ENCODE measurements at regions not wholly inside any gene's neighbourhood (a gene's known extent, or its start where the extent isn't known, plus 50 kb on each side); places are given as distances from the start of the nearest gene placed in this dataset.
"Not testable (repeated sequence)": the region's sequence is repeated elsewhere in the genome, so short reads cannot be mapped to it uniquely, and the experiment has no call there.

DNA sequence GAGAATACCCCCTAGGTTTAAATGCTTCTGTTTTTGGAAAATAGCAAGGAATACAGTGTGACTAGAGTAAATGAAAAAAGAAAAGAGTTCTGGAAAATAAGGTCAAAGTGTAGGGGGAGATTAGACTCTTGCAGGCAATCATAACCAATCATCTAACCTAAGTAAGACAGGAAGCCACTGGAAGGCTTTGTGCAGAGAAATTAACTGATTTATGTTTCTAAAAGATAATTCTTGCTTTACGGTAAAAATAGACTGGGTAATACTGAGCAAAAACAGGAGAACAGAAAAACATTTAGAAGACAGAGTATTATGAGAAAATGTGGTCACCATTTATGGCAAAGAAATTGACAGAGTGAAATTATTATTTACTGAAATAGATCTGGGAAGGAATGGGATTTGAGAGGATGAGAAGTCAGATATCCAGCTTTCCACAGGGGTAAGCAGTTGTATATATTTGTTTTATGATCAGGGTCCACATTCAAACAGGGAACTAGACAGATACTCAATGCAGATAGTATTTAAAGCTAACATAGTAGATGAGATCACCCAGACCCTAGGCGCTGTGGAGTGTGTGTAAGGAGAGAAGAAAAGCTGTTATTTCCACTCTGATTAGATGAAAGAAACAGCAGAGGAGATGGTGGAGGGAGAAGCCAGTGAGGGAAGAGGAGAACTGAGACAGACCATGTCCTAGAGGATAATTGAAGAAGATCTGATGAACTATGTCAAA lies 1225.3 kb downstream of the CDH11 start:
- DNase-seq, result no peak

DNA sequence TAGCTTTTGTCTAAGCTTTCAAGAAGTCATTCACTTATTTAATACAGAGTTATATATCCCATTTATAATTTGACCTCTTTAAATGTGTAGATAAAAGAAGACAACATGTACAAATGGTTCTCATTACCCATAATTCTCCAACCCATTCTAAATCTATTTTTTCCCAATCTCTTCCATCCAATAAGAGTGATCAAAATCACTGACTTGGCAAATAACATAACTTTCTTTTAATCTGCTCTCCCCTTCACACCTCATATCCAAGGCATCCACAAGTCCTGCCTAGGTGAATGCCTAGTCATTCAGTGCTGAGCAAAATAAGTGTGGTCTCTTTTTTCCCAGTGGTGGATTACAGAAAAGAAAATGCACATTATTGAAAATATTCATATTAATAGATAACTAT lies 1231.1 kb downstream of the CDH11 start:
- DNase-seq, result no peak

DNA sequence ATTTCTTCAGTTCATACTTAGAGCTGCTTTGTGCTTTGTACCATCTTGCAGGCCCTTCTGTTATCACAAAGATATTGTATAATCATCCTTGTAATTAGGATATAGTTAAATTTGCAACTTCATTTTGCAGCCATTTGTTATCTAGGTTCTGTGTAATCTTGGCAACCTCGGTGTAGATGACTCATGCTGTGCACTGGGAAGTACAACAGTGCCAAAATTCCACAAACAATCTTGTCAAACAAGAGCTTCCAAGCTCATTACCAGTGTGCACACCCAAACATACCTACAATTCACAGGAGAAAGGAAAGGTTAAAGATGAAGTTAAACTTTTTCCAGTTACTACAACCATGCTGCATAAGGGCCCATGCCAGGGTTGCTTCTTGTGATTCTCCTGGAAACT lies 1231.8 kb downstream of the CDH11 start:
- no peak for DNase-seq

DNA sequence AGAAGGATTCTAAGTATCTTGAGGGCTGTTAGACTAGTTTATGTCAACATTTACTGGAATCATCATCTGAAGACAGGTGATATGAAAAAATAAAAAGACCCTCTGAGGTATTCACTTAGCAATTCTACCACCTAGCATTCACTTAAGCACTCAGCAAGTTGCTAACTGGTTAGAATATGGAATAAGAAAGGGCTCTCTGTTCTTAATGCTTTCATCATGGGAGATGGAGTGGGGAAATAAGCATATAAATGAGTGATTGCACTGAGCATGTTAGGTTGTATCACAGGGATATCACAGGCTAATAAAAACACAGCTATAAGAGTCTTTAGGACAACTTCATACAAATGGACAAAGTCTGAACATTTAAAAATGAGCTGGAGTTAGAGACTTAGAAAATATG lies 1238.8 kb downstream of the CDH11 start:
- no peak for DNase-seq

DNA sequence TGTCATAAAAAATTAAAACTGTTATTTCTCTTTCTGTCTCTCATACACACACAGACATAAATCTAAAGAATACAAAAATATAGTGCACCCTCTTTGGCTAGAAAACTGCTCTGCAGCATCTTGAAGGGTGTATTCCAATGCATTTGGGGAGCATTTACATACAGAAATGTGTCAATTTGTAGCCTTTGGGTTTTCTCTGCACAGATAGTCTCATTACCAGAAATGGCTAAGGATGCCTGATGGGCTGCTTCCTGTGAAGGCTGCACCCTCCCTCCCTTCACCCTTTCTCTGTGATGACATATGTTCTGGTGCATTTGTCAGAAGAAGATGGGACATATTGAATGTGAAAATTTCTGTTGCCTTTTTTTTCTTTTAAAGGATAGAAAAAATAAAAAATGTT lies 1239.3 kb downstream of the CDH11 start:
- no peak for DNase-seq

DNA sequence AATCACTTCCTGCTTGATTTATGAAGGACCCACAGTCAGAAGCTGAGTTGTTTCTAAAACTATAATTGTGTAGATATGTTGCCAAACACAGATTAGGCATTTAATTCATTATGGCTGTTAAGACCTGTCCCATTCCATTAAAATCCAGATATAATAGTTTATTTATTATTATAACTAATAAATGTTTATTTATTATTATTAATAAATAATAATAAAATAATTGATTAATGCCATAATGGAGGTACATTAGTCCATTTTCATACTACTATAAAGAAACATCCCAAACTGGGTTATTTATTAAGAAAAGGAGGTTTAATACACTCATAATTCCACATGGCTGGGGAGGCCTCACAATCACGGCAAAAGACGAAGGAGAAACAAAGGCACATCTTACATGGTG lies 1240.9 kb downstream of the CDH11 start:
- DNase-seq, result no peak

DNA sequence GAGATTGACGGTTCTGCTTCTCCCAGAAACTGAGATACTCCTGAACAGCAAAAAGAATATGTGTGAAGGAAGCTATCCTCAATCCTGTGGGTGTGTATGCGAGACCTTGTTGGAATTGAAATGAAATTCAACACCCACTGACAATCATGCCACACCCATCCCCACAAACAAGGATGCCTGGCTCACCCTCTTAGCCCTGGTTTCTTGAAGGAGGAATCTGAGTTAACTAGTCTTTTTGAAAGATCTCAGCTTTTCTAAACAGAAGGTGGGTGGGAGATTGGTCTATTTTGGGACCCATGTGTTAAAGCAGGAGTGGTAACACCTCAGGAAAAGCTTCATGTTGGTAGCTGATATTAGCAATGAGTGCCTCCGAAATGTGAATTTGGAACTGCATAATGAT lies 1244.5 kb downstream of the CDH11 start:
- no peak for DNase-seq

DNA sequence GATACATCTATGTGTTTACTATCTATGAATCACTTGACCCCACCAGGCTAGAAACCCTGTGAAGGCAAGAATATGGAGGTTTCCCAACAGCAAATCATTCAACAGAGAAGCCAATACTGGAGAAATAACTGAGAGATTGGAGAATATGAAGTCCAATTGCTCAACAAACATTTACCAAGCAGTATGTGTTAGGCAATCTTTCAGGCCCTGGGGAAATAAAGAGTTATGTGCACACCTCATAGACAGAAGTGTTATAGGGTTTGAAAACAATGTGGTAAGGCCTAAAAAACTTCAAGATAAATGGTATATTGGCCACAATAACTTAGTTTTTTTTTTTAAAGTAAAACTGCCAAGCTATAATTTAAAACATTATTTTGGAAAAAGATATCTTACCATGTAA lies 1245.8 kb downstream of the CDH11 start:
- DNase-seq, result no peak

DNA sequence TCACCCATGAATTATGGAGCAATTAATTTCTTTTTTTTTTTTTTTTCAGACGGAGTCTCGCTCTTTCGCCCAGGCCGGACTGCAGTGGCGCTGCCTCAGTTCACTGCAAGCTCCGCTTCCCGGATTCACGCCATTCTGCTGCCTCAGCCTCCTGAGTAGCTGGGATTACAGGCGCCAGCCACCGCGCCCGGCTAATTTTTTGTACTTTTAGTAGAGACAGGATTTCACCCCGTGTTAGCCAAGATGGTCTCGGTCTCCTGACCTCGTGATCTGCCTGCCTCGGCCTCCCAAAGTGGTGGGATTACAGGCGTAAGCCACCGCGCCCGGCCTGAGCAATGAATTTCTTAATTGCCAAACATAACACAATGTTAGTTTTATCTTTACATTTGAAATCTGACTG lies 1261.2 kb downstream of the CDH11 start:
- not testable (repeated sequence) for DNase-seq

DNA sequence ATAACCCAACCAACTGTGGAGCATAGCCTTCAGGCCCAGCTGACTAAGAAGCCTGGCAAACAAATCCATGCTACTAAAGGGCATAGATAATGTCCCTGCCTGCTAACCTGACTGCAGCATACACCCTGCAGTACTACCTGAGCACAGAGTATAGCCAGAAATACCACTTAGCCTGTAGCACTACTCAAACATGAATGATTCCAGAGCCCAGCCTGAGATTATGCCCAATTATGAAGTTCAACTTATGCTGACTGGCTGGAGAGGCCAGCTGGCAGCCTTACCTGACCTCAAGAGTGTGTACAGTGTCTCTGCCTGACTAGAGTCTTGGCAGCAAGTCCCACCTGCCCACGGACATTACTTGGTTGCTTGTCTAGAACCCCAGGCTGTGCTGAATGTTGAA lies 1265.3 kb downstream of the CDH11 start:
- DNase-seq, result no peak

DNA sequence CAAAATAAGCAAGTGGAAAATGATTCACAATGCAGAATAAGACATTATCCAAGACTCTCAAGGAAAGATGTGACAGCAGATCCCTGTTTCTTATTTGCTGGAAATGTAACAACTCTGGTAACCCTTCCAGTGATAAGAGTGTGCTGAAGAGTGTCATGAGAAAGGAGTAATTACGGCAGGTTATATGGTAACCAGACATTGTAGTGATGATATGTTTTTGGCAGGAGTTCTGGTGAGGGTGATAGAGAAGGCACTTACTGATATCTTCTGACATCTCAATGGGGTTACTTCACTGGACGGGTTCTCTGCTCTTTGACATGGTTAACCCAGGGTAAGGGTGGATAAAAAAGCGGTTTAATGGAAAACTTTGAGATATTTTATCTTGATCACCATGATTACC lies 1270.9 kb downstream of the CDH11 start:
- DNase-seq, result no peak

DNA sequence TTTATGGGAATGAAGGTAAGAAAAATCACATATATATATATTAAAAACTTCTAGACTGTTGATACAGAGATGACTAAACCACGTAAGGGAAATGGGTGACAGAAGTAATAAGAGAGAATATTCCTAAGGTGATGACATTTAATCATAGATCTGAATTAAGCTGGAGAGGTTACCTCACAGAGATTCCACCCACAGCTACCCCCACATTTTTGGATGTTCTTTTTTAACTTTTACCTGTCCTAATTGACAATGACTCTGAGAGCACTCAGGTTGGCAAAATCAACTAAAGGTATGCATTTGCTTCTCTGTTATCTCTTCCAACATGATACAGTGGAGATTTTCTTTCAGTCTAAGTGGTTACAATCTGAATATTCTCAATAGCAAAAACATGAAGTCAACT lies 1280.6 kb downstream of the CDH11 start:
- no peak for DNase-seq

DNA sequence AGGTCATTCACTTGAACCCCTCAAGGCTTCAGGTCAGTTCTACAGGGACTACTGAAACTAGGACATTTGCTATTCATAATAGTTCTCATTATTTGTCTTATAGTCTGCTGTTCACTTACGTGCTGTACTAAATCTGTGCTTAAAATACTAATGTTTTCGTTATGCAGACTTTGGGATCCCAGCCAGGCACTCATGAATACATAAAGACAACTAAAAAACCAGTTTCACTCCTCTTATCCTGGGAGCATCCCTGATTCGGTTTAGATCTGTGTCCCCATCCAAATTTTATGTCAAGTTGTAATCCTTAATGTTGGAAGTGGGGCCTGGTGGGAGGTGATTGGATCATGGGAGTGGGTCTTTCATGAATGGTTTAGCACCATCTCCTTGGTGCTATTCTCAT lies 1291.8 kb downstream of the CDH11 start:
- DNase-seq, result no peak

DNA sequence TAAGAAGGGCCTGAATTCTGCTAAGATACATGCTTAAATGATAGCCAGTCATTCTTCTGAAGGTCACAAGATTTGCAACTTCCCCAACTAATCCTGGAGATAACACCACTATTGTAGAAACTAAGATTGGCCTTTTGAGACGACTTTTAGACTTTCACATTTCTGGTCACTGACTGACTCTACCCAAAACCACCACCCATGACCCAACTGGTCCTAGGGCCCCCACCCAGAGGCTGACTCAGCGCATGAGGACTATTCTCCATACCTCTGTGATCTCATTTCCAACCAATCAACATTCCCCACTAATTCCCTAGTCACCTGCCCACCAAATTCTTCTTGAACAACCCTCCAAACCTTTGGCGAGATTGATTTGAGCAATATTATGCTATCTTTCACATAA lies 1299.0 kb downstream of the CDH11 start:
- DNase-seq, result no peak

DNA sequence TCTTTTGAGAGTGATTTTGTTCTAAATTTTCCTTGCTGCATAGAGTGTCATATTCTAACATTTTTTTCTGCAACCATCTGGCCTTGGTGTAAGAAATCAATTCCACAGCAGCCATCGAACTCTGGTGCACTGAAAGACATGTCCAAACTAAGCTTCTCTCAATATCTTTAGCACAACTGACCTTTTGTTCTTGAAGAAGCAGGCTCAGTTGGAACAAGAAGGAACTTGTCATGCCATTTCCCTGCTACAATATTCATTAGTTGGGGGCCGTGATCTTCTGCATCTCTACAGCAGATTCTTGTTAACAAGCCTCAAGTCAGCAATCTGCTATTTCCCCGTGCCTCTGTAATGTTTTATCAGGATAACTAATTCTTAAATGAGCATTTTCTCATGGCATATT lies 1305.6 kb downstream of the CDH11 start:
- DNase-seq, result no peak

DNA sequence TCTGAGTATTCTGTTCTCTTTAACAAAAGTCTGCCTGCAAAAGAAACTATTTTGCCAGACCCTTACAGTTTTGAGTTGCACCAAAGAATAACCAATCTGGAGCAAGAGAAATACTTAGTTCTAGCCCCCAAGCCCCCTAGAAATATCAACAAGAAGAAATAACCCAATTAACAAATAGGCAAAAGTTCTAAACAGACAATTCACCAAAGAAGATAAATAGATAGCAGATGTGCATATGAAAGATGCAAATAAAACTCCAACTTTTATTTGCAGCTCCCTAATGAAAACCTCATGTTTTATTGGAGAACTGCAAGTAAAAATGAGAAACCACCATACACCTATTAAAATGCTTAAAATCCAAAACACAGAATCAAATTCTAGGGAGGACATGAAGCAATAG lies 1308.0 kb downstream of the CDH11 start:
- no peak for DNase-seq

DNA sequence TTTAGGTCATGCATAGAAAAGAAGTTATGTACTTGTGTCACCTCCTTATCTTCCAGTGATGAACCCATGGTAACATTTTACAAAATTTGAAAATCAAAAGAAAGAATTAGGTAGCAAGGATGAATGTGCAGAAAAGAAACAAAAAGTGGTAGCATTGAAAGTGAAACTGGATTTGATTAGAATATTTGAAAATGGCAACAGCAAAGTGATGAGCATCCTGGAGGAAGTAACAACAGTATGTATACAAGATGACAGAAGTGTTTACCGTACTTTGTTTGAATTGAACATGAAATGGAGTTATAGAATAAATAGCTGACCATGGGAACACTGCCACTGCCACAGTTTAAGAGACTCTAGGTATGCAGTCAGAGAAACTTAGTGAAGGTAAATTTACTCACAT lies 1313.1 kb downstream of the CDH11 start:
- DNase-seq, result no peak

DNA sequence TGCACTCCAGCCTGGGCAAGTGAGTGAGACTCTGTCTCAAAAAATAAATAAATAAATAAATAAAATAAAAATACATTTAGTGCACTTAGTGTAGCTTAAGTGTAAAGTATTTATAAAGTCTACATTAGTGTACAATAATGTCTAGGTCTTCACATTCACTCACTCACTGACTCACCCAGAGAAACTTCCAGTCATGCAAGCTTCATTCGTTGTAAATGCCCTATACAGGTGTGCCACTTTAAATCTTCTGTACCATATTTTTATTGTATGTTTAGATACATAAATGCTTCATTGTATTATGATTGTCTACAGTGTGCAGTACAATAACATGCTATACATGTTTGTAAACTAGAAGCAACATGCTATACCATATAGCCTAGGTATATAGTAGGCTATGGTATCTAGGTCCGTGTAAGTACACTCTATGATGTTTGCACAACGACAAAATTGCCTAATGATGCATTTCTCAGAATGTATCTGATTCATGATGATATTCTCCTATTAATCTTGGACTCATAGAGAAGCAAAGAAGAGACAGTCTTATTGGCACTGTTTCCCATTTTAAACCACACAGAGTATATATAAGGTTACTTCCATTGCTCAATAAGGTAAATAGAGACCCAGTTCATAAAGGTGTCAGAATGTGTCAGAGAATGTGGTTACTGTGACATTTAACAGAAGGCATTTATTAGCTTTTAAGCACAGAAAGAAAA lies 1314.9 kb downstream of the CDH11 start:
- no peak for DNase-seq

DNA sequence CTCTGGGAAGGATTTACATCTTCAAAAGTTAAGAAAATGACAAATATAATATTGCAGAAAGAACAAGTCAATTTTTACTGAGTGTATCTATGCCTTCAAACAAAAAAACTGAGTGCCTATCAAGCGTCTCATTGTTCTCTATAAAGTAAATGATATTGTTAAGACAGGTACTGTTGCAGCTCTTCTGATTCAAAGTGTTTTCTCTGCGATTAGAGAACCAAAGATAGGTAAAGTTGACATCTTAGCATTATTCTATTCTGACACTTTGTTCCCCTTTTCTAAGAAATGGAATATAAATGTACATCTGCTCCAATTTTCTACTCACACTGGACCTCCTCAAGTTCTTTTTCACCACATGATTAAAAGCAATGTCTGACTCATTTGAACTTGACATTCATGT lies 1317.7 kb downstream of the CDH11 start:
- DNase-seq, result no peak

DNA sequence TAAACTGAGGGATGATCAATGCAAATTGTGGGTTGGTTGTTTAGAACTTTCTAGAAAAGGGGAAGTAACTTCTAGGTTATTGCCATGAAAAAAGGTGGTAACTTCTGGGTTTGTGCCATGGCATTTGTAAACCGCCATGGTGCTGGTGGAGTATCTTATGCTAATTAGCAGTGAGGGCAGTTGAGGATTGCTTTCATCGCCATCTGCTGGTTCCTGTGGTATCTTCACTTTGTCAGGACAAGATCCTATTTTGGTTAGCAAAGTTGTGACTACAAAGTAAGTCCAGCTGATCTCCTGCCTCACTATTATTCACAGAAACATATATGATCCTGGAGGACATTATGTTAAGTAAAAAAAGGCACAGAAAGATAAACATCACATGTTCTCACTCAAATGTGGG lies 1332.3 kb downstream of the CDH11 start:
- no peak for DNase-seq

DNA sequence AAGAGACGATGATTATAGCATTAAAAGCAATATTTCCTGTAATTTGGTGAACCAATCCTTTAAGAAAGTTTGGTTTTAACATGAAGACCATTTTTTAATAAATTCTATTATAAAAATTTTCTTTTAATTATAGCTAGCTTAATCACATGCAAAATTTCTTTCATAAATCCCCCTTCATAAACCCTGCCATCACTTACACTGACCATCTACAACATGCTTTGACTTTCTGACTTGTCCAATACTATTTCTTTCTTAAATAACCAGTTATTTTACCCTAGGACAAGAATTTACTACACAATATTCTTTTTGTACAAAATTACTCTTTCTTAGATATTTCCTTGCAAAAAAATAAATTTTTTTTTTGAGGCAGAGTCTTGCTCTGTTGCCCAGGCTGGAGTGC lies 1334.8 kb downstream of the CDH11 start:
- no peak for DNase-seq

DNA sequence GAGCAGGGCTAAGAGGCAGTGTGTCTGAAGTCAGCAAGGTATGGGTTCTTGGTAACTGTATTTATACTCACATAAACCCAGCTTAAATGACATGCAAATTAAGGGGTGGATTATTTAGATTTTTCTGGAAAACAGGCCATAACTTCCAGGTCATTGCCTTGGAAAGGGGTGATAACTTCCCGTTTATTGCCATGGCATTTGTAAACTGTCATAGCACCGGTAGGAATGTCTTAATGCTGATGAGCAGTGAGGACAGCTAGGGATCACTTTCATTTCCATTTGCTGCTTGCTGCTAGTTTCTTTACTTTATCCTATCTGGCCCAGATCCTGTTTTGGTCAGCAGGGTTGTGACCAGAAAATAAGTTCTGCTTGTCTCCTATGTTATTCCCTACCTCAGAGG lies 1336.7 kb downstream of the CDH11 start:
- DNase-seq, result no peak

DNA sequence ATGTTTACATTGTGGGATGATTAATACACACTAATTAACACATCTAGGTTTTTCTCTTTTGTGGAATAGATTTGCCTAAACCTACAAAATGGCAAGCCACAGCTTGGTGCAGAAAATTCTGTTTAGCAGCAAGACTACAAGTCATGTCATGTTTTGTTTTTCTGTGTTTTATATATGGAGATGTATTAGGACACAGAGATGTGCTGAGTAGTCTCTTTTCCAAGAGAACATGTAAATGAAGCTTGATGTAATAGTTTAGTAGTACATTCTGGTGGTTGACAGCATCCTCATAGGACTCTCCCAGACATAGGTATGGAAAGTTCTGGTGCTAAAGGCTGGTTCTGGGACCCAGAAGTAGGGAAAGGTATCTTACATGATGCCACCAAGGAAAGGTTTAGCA lies 1345.4 kb downstream of the CDH11 start:
- DNase-seq, result no peak

DNA sequence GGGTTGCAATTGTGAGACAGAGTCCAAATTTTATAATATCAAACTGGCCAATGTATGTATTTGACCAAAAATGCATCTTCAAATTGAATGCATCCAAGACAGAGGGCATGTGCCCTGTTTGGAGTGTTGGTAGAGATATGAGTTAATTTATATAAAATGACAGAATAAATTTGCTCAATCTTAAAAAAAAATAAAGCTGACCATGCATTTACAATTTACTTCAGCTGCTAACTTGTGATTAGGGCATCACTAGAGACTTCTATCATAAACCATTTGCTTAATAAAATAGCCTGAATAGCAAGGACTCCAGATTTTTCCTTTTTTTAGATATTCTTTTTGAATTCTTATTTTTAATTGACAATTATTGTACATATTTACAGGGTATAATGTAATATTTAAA lies 1345.8 kb downstream of the CDH11 start:
- DNase-seq, result no peak

DNA sequence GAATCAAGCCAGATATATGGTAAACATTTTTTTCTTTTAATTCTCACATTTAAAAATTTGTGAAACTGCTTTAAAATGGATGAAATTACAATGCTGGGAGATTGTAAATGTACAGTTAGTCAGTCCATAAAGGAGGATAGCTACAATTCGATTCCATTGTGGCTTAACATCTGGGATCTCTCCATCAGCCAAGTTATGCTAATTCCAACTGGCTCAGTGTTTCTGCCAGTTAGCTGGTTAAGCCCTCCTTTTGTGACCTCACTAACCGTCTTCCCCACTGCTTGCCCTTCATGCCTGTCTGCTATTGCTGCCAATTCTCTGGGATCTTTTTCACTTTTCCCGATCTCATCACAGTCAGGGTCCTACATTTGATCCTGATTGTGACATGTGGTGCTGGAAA lies 1347.6 kb downstream of the CDH11 start:
- no peak for DNase-seq
